Osteoblast (primary cell): ENCODE measurements at regions not wholly inside any gene's neighbourhood (a gene's known extent, or its start where the extent isn't known, plus 50 kb on each side); places are given as distances from the start of the nearest gene placed in this dataset.

ENCODE experiments used
- DNase-seq: peaks from one replicate; pipeline ENCODE4 v3.0.0; 2011; ENCODE audit warnings: low spot score, mixed read lengths; ENCODE audit not compliant: insufficient read length; ENCODE audit errors: missing footprints
- H2AFZ ChIP-seq: 2 replicates; pipeline ENCODE4 v1.6.0; 2011; ENCODE audit warnings: mild to moderate bottlenecking, low read length
- H3K27ac ChIP-seq: 2 replicates; pipeline ENCODE4 v1.5.1; 2011; ENCODE audit warnings: mild to moderate bottlenecking, low read depth, low read length, moderate library complexity
- H3K27me3 ChIP-seq: 2 replicates; pipeline ENCODE4 v1.6.0; 2012; ENCODE audit warnings: mild to moderate bottlenecking, control low read depth, inconsistent platforms, low read length, moderate library complexity; ENCODE audit not compliant: insufficient read depth
- H3K36me3 ChIP-seq: 2 replicates; pipeline ENCODE4 v1.5.1; 2011; ENCODE audit warnings: mild to moderate bottlenecking, low read length, control low read depth, moderate library complexity; ENCODE audit not compliant: insufficient read depth
- H3K4me1 ChIP-seq: 2 replicates; pipeline ENCODE4 v1.5.1; 2011; ENCODE audit warnings: mild to moderate bottlenecking, low read length, control low read depth, moderate library complexity; ENCODE audit not compliant: insufficient read depth
- H3K4me2 ChIP-seq: 2 replicates; pipeline ENCODE4 v1.6.0; 2011; ENCODE audit warnings: mild to moderate bottlenecking, low read length; ENCODE audit not compliant: insufficient read depth
- H3K4me3 ChIP-seq: fragments of 200-600 bp; sonication (generic); 3 replicates; pipeline ENCODE4 v1.5.1; 2012; ENCODE audit warnings: mild to moderate bottlenecking, low read length, inconsistent platforms; ENCODE audit not compliant: insufficient read depth
- H3K79me2 ChIP-seq: 2 replicates; pipeline ENCODE4 v1.6.0; 2012; ENCODE audit warnings: mild to moderate bottlenecking, low read length, control low read depth, inconsistent platforms; ENCODE audit not compliant: insufficient read depth
- H3K9me3 ChIP-seq: 2 replicates; pipeline ENCODE4 v1.5.1; 2011; ENCODE audit warnings: low read depth, low read length, control low read depth
- H4K20me1 ChIP-seq: 2 replicates; pipeline ENCODE4 v1.6.0; 2012; ENCODE audit warnings: mild to moderate bottlenecking, low read length, control low read depth; ENCODE audit not compliant: insufficient read depth
- TF ChIP-seq, protein P1 (sequence below): IDR thresholded peaks from 2 replicates; pipeline ENCODE4 v1.5.1; 2011; ENCODE audit warnings: mild to moderate bottlenecking, low read depth, low read length, moderate library complexity; ENCODE audit errors: extremely low read depth

DNA sequence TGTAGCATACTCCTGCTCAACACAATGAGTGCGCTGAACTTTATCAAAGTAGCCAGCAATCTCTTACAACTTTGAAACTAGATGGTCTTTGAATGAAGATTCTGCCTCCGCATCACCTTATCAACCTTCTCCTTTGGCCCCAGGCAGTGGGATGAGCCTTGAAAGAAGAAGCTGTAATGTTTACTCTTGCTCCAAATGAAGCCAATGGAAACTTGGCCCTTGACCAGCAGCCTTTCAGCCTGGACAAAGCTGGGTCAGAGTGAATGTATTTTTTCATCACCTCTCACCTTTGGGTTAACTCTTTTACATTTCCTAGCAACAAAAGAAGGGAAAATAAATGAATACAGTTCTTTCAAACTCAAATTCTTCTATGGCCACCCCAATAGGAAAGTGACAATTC, 359.1 kb downstream of the KCNA4 start:
- H3K9me3 ChIP-seq: peaks cover 2% of the 10 kb centered on the region
- H3K27ac ChIP-seq: no peak overlapping the region
- no peaks in the 10 kb centered on the region for H3K36me3 ChIP-seq
- no peak overlapping the region for H3K4me3 ChIP-seq
- H3K27me3 ChIP-seq: no peaks in the 10 kb centered on the region
- TF ChIP-seq, protein P1, sequence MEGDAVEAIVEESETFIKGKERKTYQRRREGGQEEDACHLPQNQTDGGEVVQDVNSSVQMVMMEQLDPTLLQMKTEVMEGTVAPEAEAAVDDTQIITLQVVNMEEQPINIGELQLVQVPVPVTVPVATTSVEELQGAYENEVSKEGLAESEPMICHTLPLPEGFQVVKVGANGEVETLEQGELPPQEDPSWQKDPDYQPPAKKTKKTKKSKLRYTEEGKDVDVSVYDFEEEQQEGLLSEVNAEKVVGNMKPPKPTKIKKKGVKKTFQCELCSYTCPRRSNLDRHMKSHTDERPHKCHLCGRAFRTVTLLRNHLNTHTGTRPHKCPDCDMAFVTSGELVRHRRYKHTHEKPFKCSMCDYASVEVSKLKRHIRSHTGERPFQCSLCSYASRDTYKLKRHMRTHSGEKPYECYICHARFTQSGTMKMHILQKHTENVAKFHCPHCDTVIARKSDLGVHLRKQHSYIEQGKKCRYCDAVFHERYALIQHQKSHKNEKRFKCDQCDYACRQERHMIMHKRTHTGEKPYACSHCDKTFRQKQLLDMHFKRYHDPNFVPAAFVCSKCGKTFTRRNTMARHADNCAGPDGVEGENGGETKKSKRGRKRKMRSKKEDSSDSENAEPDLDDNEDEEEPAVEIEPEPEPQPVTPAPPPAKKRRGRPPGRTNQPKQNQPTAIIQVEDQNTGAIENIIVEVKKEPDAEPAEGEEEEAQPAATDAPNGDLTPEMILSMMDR: no peak
- H3K4me1 ChIP-seq: no peaks in the 10 kb centered on the region
- H3K79me2 ChIP-seq: no peaks in the 10 kb centered on the region
- H4K20me1 ChIP-seq: no peaks in the 10 kb centered on the region
- no peak overlapping the region for H3K4me2 ChIP-seq
- no peak overlapping the region for H2AFZ ChIP-seq
- no peak for DNase-seq

DNA sequence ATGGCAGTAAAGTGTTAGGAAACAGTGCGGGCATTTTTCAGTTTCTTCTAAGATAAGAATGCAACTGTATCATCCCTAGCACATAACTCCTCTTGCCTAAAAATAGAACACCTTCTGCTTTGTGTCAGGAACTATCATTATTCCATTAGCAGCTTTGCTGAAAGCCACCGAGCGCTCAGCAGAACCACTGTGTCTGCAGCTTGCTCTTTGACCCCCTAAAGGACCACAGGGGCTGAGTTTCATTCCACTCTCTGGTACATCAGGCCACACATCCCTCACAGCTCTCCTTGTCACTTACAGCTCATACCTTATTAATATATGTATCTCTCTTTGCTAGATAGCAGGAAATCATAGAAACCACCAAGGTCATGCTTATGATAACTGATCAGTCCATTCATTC, 360.2 kb downstream of the KCNA4 start:
- no peaks in the 10 kb centered on the region for H3K27me3 ChIP-seq
- peaks cover 2% of the 10 kb centered on the region for H3K9me3 ChIP-seq
- no peaks in the 10 kb centered on the region for H3K36me3 ChIP-seq
- no peak overlapping the region for H3K4me2 ChIP-seq
- no peak overlapping the region for H2AFZ ChIP-seq
- H4K20me1 ChIP-seq: no peaks in the 10 kb centered on the region
- DNase-seq: no peak
- TF ChIP-seq, protein P1: no peak
- H3K4me3 ChIP-seq: no peak overlapping the region
- H3K79me2 ChIP-seq: no peaks in the 10 kb centered on the region
- no peak overlapping the region for H3K27ac ChIP-seq
- no peaks in the 10 kb centered on the region for H3K4me1 ChIP-seq

DNA sequence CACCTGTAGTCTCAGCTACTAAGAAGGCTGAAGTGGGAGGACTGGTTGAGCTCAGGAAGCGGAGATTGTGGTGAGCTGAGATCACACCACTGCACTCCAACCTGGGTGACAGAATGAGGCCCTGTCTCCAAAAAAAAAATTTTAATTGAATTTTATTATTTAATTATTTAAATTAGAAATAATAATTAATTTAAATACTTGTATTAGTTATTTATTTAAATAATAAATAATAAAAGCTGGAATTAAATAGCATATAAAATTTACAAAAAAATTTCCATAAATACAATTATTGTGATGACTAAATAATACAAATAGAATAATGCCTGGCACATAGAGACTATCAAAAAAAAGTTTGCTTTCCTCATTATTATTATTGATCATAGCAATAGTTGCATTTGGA, 371.5 kb downstream of the KCNA4 start:
- TF ChIP-seq, protein P1: no peak
- Histone ChIP-seq H3K36me3 (no peaks in the 10 kb centered on the region), H3K79me2 (no peaks in the 10 kb centered on the region), H3K4me3 (no peak overlapping the region), H3K27me3 (no peaks in the 10 kb centered on the region), H4K20me1 (no peaks in the 10 kb centered on the region), H2AFZ (no peak overlapping the region), H3K9me3 (no peaks in the 10 kb centered on the region), H3K4me1 (no peaks in the 10 kb centered on the region), H3K27ac (no peak overlapping the region), H3K4me2 (no peak overlapping the region)
- DNase-seq: no peak

DNA sequence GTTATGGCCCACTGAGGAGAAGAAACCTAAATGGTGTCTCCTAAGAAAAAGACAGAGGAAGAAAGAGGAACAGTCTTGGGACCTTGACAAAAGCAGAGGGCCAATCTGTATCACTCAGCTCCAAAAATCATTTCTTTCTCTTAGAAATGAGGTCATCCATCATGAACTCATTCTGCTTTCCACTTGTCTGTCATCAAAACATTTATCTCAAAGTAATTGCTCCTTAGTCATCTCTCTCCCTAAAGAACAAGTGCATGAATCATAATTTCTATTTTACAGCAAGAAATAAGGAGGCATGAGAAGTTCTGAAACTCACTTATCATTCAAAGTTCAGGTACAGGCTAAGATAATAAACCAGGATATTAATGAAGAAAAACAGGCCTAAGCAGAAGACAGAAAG, 375.6 kb downstream of the KCNA4 start:
- no peak for DNase-seq

More for the DNA sequence above, 375.6 kb downstream of the KCNA4 start:
- H3K4me3 ChIP-seq: no peak overlapping the region
- no peaks in the 10 kb centered on the region for H3K9me3 ChIP-seq
- no peak overlapping the region for H2AFZ ChIP-seq
- H3K4me2 ChIP-seq: no peak overlapping the region
- no peaks in the 10 kb centered on the region for H4K20me1 ChIP-seq
- no peaks in the 10 kb centered on the region for H3K4me1 ChIP-seq
- TF ChIP-seq, protein P1: no peak
- H3K36me3 ChIP-seq: no peaks in the 10 kb centered on the region
- H3K79me2 ChIP-seq: no peaks in the 10 kb centered on the region
- no peak overlapping the region for H3K27ac ChIP-seq
- no peaks in the 10 kb centered on the region for H3K27me3 ChIP-seq
